A549 (cell line): ENCODE measurements at regions not wholly inside any gene's neighbourhood (a gene's known extent, or its start where the extent isn't known, plus 50 kb on each side); places are given as distances from the start of the nearest gene placed in this dataset.

Experiments
- NFE2L2 ChIP-seq: fragments of 150-350 bp; conservative IDR thresholded peaks from 2 replicates; pipeline ENCODE4 v1.6.1; 2014; ENCODE audit warnings: low read length
- RARB ChIP-seq: fragments of 250-450 bp; sonication (Bioruptor Pico); IDR thresholded peaks from 2 replicates; pipeline ENCODE4 v1.8.0; 2021; ENCODE audit warnings: mild to moderate bottlenecking, moderate library complexity

DNA sequence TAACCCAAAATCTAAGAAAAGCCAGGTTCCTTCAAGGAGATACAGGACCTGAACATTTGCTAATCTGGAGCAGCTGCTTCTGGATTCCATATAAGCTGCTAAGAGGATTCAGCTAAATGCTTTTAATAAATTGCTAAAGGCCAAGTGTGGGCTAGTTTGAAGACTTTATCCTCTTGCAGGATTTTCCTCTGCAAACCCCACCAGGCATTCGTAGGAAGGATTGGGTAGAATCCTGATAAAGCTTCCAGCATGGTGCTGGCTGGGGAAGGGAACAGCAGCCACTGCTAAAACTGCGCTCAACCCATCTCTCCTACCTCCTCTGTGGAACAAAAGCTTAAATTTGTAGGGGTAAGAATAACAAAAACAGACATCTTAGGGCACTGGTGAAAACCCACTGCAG is 61.3 kb upstream of the TAB3 start:
- TF ChIP-seq RARB (CRISPR knock-in tag), result no peak
- no peak for TF ChIP-seq NFE2L2
